Transverse colon (tissue), 4 donors: ENCODE measurements at regions not wholly inside any gene's neighbourhood (a gene's known extent, or its start where the extent isn't known, plus 50 kb on each side); places are given as distances from the start of the nearest gene placed in this dataset.

Experiments used
- DNase-seq: peaks from one replicate; pipeline ENCODE4 v3.0.0-alpha.2; 2019
- H3K27ac ChIP-seq, 4 donors: fragments of 200-600 bp; sonication (generic); 2 replicates each; pipeline ENCODE4 v1.5.1; 2016 to 2018; ENCODE audit warnings: inconsistent platforms in 4 of 4
- H3K27me3 ChIP-seq: fragments of 200-600 bp; sonication (generic); 2 replicates; pipeline ENCODE4 v1.5.1; 2017; ENCODE audit warnings: inconsistent platforms
- H3K36me3 ChIP-seq, 4 donors: fragments of 200-600 bp; sonication (generic); 2 replicates each; pipeline ENCODE4 v1.5.1; 2017 to 2019; ENCODE audit warnings: inconsistent platforms in 4 of 4
- H3K4me1 ChIP-seq, 4 donors: fragments of 200-600 bp; sonication (generic); 2 replicates each; pipeline ENCODE4 v1.5.1; 2017 to 2020; ENCODE audit warnings: inconsistent platforms in 4 of 4
- H3K4me3 ChIP-seq, 4 donors: fragments of 200-600 bp; sonication (generic); 1 replicate in 1 of 4; 2 replicates in 3 of 4; pipeline versions ENCODE4 v1.5.1 to v1.6.1; 2017 to 2019; ENCODE audit warnings: inconsistent platforms in 4 of 4
- H3K9me3 ChIP-seq, 2 donors: fragments of 200-600 bp; sonication (generic); 2 replicates each; pipeline ENCODE4 v1.5.1; 2017 to 2019; ENCODE audit warnings: inconsistent platforms in 2 of 2
- CTCF ChIP-seq, 5 experiments: fragments of 200-600 bp in 3 of 5; fragments of 450-650 bp in 2 of 5; sonication (generic) in 3 of 5; IDR thresholded peaks; 1 replicate in 2 of 5; 2 replicates in 3 of 5; pipeline ENCODE4 v1.5.1; 2016 to 2017; ENCODE audit warnings: antibody characterized with exemption in 5 of 5, inconsistent platforms in 3 of 5, mild to moderate bottlenecking in 2 of 5, moderate library complexity in 1 of 5
- EP300 ChIP-seq: sonication (generic); formaldehyde crosslinking; IDR thresholded peaks from one replicate; pipeline ENCODE4 v1.6.1; 2017; ENCODE audit warnings: antibody characterized with exemption, low read depth
- POLR2A ChIP-seq: fragments of 450-650 bp; IDR thresholded peaks from one replicate; pipeline ENCODE4 v1.6.1; 2016; ENCODE audit warnings: antibody characterized with exemption, mild to moderate bottlenecking, moderate library complexity
- POLR2AphosphoS5 ChIP-seq, 3 donors: sonication (generic); formaldehyde crosslinking; IDR thresholded peaks; one replicate each; pipeline ENCODE4 v1.6.1; 2016; ENCODE audit warnings: antibody characterized with exemption in 3 of 3
- whole genome bisulfite sequencing, 2 donors: methylation state at CpG; one replicate each; pipeline ENCODE4 v1.1.5; 2018; ENCODE audit warnings: low coverage in 1 of 2; 5-methylcytosine and 5-hydroxymethylcytosine counted together
- in situ Hi-C, 4 donors: fragments of 200-750 bp; cut with MboI; loops; one replicate each; pipeline versions ENCODE4 v1.15.0 to v1.15.1; 2017; ENCODE audit warnings: low sequenced_read_pairs in 3 of 4, low pct_ligation_motif_present in 1 of 4, low pct_unique_long_range_greater_than_20kb in 1 of 4
- intact Hi-C: fragments of 100-400 bp; cut with DNase I; formaldehyde crosslinking; loops from one replicate; pipeline ENCODE4 v1.15.1; 2023; ENCODE audit warnings: low total_unique reads

- H3K4me3 ChIP-seq: no peak overlapping the region
- WGBS, 2 donors: 67 to 75% methylated on average over 1 to 2 of the region's 2 CpGs
- H3K4me1 ChIP-seq: no peaks in the 10 kb centered on the region
- in situ Hi-C loops: no loop called here
- DNase-seq: no peak
- H3K27ac ChIP-seq: no peak overlapping the region
- H3K36me3 ChIP-seq: no peaks in the 10 kb centered on the region
- no peaks in the 10 kb centered on the region for H3K9me3 ChIP-seq
- TF ChIP-seq POLR2AphosphoS5 (IDR thresholded peaks at IDR 0.05): no peak
- TF ChIP-seq EP300: no peak
- TF ChIP-seq POLR2A: no peak
- TF ChIP-seq CTCF (IDR thresholded peaks at IDR 0.05): no peak
- intact Hi-C loops: no loop called here
- H3K27me3 ChIP-seq: no peaks in the 10 kb centered on the region
These were observed 294.0 kb downstream of the ADGB start for GRCh38 chr6:146892613-146893401.

- no peak for TF ChIP-seq POLR2A
- no peak for TF ChIP-seq POLR2AphosphoS5 (IDR thresholded peaks at IDR 0.05)
- no peak for TF ChIP-seq EP300
- TF ChIP-seq CTCF (IDR thresholded peaks at IDR 0.05): no peak
- intact Hi-C loops (no loop called here), in situ Hi-C loops (no loop called here)
- WGBS, 2 donors: 96 to 100% methylated on average over 1 of the region's 1 CpG
- no peak for DNase-seq
- Histone ChIP-seq H3K9me3 (no peaks in the 10 kb centered on the region), H3K27ac (no peak overlapping the region), H3K36me3 (no peaks in the 10 kb centered on the region), H3K4me3 (no peak overlapping the region), H3K4me1 (no peaks in the 10 kb centered on the region), H3K27me3 (no peaks in the 10 kb centered on the region)
These were observed 294.9 kb downstream of the ADGB start for GRCh38 chr6:146893690-146894089.

GRCh38 chr6:146894624-146895023 is 295.9 kb downstream of the ADGB start:
- no peaks in the 10 kb centered on the region for H3K9me3 ChIP-seq
- intact Hi-C loops: no loop called here
- TF ChIP-seq CTCF (IDR thresholded peaks at IDR 0.05): no peak
- TF ChIP-seq POLR2AphosphoS5 (IDR thresholded peaks at IDR 0.05): no peak
- TF ChIP-seq EP300: no peak
- TF ChIP-seq POLR2A: no peak
- no peaks in the 10 kb centered on the region for H3K27me3 ChIP-seq
- no peaks in the 10 kb centered on the region for H3K36me3 ChIP-seq
- no peak for DNase-seq
- no peak overlapping the region for H3K4me3 ChIP-seq
- H3K4me1 ChIP-seq: no peaks in the 10 kb centered on the region
- no peak overlapping the region for H3K27ac ChIP-seq
- WGBS, 2 donors: 60 to 64% methylated on average over 1 of the region's 1 CpG
- in situ Hi-C loops: no loop called here

GRCh38 chr6:146895101-146895771 is 296.5 kb downstream of the ADGB start:
- Histone ChIP-seq H3K4me1 (no peaks in the 10 kb centered on the region), H3K36me3 (no peaks in the 10 kb centered on the region), H3K9me3 (no peaks in the 10 kb centered on the region), H3K27ac (no peak overlapping the region), H3K27me3 (no peaks in the 10 kb centered on the region), H3K4me3 (no peak overlapping the region)
- in situ Hi-C loops (no loop called here), intact Hi-C loops (no loop called here)
- no peak for DNase-seq
- 57 to 90% methylated on average over 2 to 9 of the region's 9 CpGs for WGBS, 2 donors
- TF ChIP-seq EP300: no peak
- TF ChIP-seq POLR2AphosphoS5 (IDR thresholded peaks at IDR 0.05): no peak
- no peak for TF ChIP-seq POLR2A
- no peak for TF ChIP-seq CTCF (IDR thresholded peaks at IDR 0.05)
